Activated CD8-positive, alpha-beta memory T cell treated with anti-CD3 and anti-CD28 coated beads for 4 hours (primary cell): ENCODE measurements at regions not wholly inside any gene's neighbourhood (a gene's known extent, or its start where the extent isn't known, plus 50 kb on each side); places are given as distances from the start of the nearest gene placed in this dataset.
"Not testable (repeated sequence)": the region's sequence is repeated elsewhere in the genome, so short reads cannot be mapped to it uniquely, and the experiment has no call there.

ENCODE experiments used
- DNase-seq, 2 donors: peaks; one replicate each; pipeline ENCODE4 v3.0.0-alpha.2; 2020; ENCODE audit warnings: low read depth in 2 of 2

GRCh38 chr11:25758145-25758661, 573.7 kb upstream of the ANO3 start:
- no peak for DNase-seq

GRCh38 chr11:25766332-25767015, 565.5 kb upstream of the ANO3 start:
- no peak for DNase-seq

GRCh38 chr11:25769287-25769686, 562.6 kb upstream of the ANO3 start:
- no peak for DNase-seq

- no peak for DNase-seq
Observed at GRCh38 chr11:25771605-25772004, 560.3 kb upstream of the ANO3 start.

GRCh38 chr11:25775603-25776002, 556.3 kb upstream of the ANO3 start:
- DNase-seq, result no peak

- no peak for DNase-seq
Observed at GRCh38 chr11:25776238-25776637, 555.7 kb upstream of the ANO3 start.

- no peak for DNase-seq
Observed at GRCh38 chr11:25777343-25777742, 554.6 kb upstream of the ANO3 start.

- no peak for DNase-seq
Observed at GRCh38 chr11:25779033-25779432, 552.9 kb upstream of the ANO3 start.

- DNase-seq, result no peak
Observed at GRCh38 chr11:25787416-25787815, 544.5 kb upstream of the ANO3 start.

GRCh38 chr11:25790396-25790795, 541.5 kb upstream of the ANO3 start:
- no peak for DNase-seq

- no peak for DNase-seq
Observed at GRCh38 chr11:25793637-25794036, 538.3 kb upstream of the ANO3 start.

- DNase-seq, result no peak
Observed at GRCh38 chr11:25794804-25795203, 537.1 kb upstream of the ANO3 start.

- DNase-seq, result no peak
Observed at GRCh38 chr11:25816411-25816810, 515.5 kb upstream of the ANO3 start.

- no peak for DNase-seq
Observed at GRCh38 chr11:25824688-25825087, 507.2 kb upstream of the ANO3 start.

GRCh38 chr11:25831485-25831884, 500.4 kb upstream of the ANO3 start:
- DNase-seq, result not testable (repeated sequence)

- DNase-seq, result no peak
Observed at GRCh38 chr11:25838918-25839625, 492.9 kb upstream of the ANO3 start.

GRCh38 chr11:25844811-25845210, 487.1 kb upstream of the ANO3 start:
- DNase-seq, result no peak

GRCh38 chr11:25855916-25856315, 476.0 kb upstream of the ANO3 start:
- no peak for DNase-seq

GRCh38 chr11:25859776-25860175, 472.2 kb upstream of the ANO3 start:
- no peak for DNase-seq

GRCh38 chr11:25860677-25861450, 471.1 kb upstream of the ANO3 start:
- no peak for DNase-seq

- no peak for DNase-seq
Observed at GRCh38 chr11:25862159-25862558, 469.8 kb upstream of the ANO3 start.

- no peak for DNase-seq
Observed at GRCh38 chr11:25863986-25864385, 467.9 kb upstream of the ANO3 start.
